Erythroblast (primary cell): ENCODE measurements at regions not wholly inside any gene's neighbourhood (a gene's known extent, or its start where the extent isn't known, plus 50 kb on each side); places are given as distances from the start of the nearest gene placed in this dataset.

ENCODE experiments used
- GATA1 ChIP-seq: IDR thresholded peaks from 2 replicates; pipeline ENCODE4 v1.6.1; 2011; ENCODE audit warnings: low read depth, mild to moderate bottlenecking, control low read depth, low read length, moderate library complexity
- POLR2A ChIP-seq: IDR thresholded peaks from 2 replicates; pipeline ENCODE4 v1.6.1; 2011; ENCODE audit warnings: mild to moderate bottlenecking, low read length

DNA sequence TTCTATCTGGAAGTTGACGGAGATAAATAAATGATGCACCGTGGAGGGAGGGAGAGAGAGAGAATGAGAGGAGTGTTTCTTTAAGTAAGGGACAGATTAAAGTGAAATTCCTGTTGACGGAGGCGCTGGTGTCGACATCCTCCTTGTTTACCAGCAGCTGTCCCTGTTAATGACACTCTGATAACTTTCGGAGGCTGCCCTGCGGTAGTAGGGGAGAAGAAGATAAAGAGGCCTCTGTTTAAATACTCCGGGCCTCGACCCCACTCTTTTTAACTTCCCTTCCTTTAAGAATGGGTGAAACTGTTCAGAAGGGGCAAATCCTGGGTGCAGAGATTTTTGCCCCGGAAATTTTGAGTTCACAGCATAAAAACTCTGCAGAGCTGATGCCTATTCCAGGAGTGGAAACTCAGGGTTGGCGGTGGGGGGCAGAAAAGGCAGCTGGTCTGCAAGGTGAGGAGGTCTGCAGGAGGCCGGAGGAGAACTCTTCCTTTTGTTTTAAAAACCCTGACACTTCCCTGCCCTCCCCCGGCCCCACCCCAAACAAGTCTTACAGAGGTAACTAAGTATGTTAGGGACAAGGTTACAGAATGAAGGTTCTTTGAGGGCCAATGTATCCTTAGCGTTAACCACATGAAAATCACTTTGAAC is 276.6 kb upstream of the NR2F2 start:
- TF ChIP-seq POLR2A (no peak), GATA1 (no peak)
